ENCODE measurements at regions not wholly inside any gene's neighbourhood (a gene's known extent, or its start where the extent isn't known, plus 50 kb on each side); places are given as distances from the start of the nearest gene placed in this dataset.

DNA sequence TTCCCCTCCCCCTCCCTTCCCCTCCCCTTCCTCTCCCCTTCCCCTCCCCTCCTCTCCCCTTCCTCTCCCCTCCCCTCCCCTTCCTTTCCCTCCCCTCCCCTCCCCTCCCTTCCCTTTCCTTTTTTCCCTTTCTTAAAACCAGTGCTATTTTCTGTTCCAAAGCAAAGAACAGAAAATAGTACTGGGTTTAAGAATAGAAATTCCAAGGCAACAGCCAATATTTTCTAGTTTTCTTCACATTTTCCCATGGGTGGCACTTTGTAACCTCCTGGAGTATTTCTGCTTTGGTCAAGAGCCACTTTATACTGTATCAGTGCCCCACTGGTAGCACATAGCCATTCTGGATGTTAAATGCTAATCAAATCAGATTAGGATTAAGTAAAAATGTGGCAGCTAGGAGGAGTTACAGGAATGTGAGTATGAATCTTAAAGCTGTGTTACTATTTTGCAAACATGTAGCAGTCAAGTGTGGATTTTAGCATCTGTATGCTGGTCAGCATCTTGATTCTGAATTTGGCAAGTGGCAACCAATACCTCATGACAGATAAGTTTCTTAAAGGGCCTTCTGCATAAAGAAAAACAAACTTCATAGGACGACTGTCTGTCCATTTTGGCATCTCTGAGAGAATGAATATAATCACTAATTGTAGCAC is 126.4 kb downstream of the CEP57L1 start:
- intact Hi-C loops (cut with DNase I), result no loop called here
- Histone ChIP-seq H3K4me3 (no peak overlapping the region), H3K36me3 (replicated peaks in 1 of 2) (no peaks in the 10 kb centered on the region), H3K4me1 (replicated peaks in 1 of 2) (no peaks in the 10 kb centered on the region), H3K27ac (no peak overlapping the region), H3K27me3 (no peaks in the 10 kb centered on the region), H3K9me3 (replicated peaks in 1 of 3) (no peaks in the 10 kb centered on the region)
- TF ChIP-seq, protein P1, sequence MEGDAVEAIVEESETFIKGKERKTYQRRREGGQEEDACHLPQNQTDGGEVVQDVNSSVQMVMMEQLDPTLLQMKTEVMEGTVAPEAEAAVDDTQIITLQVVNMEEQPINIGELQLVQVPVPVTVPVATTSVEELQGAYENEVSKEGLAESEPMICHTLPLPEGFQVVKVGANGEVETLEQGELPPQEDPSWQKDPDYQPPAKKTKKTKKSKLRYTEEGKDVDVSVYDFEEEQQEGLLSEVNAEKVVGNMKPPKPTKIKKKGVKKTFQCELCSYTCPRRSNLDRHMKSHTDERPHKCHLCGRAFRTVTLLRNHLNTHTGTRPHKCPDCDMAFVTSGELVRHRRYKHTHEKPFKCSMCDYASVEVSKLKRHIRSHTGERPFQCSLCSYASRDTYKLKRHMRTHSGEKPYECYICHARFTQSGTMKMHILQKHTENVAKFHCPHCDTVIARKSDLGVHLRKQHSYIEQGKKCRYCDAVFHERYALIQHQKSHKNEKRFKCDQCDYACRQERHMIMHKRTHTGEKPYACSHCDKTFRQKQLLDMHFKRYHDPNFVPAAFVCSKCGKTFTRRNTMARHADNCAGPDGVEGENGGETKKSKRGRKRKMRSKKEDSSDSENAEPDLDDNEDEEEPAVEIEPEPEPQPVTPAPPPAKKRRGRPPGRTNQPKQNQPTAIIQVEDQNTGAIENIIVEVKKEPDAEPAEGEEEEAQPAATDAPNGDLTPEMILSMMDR (IDR thresholded peaks at IDR 0.05), result no peak
- no peak for TF ChIP-seq POLR2A (IDR thresholded peaks at IDR 0.05)
- WGBS, 4 donors, result 29 to 71% (median 64%) methylated on average over 1 of the region's 1 CpG
- no peak for DNase-seq

Small RNA genes in the stretch of these regions (small RNA-seq; reads per million reads assigned to genes)
- gene AL359711.1 (0 reads per million in 2 donors), gene RNY3P11 (0 reads per million in 2 donors)

All from adrenal gland (tissue), 9 donors.